ENCODE measurements at regions not wholly inside any gene's neighbourhood (a gene's known extent, or its start where the extent isn't known, plus 50 kb on each side); places are given as distances from the start of the nearest gene placed in this dataset.

DNA sequence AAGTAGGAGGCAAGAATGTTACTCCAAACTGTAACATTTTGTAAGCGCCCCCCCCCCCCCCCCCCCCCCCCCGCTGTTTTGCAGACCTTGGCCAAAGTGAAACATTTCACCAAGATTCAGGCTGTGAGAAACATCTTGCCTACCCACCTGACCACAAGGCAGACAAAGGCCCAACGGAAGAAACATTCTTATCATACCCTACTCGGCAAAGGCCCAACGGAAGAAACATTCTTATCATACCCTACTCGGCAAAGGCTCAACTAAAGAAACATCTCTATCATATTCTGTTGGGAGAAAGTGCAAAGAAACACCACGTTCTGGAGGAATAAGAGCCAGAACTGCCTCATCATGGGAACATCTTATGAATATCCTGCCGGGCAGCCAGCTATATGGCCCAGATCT is 117.1 kb downstream of the JRKL start:
- no peak for TF ChIP-seq EZH2phosphoT487 (IDR thresholded peaks at IDR 0.05; ENCODE audit: borderline replicate concordance, low read length)
- TF ChIP-seq, protein P1, sequence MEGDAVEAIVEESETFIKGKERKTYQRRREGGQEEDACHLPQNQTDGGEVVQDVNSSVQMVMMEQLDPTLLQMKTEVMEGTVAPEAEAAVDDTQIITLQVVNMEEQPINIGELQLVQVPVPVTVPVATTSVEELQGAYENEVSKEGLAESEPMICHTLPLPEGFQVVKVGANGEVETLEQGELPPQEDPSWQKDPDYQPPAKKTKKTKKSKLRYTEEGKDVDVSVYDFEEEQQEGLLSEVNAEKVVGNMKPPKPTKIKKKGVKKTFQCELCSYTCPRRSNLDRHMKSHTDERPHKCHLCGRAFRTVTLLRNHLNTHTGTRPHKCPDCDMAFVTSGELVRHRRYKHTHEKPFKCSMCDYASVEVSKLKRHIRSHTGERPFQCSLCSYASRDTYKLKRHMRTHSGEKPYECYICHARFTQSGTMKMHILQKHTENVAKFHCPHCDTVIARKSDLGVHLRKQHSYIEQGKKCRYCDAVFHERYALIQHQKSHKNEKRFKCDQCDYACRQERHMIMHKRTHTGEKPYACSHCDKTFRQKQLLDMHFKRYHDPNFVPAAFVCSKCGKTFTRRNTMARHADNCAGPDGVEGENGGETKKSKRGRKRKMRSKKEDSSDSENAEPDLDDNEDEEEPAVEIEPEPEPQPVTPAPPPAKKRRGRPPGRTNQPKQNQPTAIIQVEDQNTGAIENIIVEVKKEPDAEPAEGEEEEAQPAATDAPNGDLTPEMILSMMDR (IDR thresholded peaks at IDR 0.05; ENCODE audit: low read depth, low read length, poor library complexity, severe bottlenecking), result no peak
